ENCODE measurements at regions not wholly inside any gene's neighbourhood (a gene's known extent, or its start where the extent isn't known, plus 50 kb on each side); places are given as distances from the start of the nearest gene placed in this dataset.

- TF ChIP-seq CTCF (IDR thresholded peaks at IDR 0.05) (no peak), ZFX (IDR thresholded peaks at IDR 0.05; ENCODE audit: borderline replicate concordance) (no peak)
Observed at GRCh38 chr4:165767671-165768070, 105.4 kb upstream of the TLL1 start.
